AG09319 (cell line): ENCODE measurements at regions not wholly inside any gene's neighbourhood (a gene's known extent, or its start where the extent isn't known, plus 50 kb on each side); places are given as distances from the start of the nearest gene placed in this dataset.

ENCODE experiments used
- DNase-seq: peaks from one replicate; pipeline ENCODE4 v3.0.0-alpha.2; 2010; ENCODE audit warnings: low read depth; ENCODE audit errors: extremely low read depth
- CTCF ChIP-seq: IDR thresholded peaks from 2 replicates; pipeline ENCODE4 v1.5.1; 2011; ENCODE audit warnings: low read depth, mild to moderate bottlenecking, inconsistent platforms, low read length, moderate library complexity

GRCh38 chr5:4018007-4018406, 422.4 kb downstream of the IRX1 start:
- no peak for TF ChIP-seq CTCF

GRCh38 chr5:4019009-4019769, 423.6 kb downstream of the IRX1 start:
- DNase-seq = no peak
- TF ChIP-seq CTCF = no peak

More at GRCh38 chr5:4018007-4018406, 422.4 kb downstream of the IRX1 start:
- DNase-seq = no peak

GRCh38 chr5:4019841-4020240, 424.2 kb downstream of the IRX1 start:
- TF ChIP-seq CTCF = no peak
- no peak for DNase-seq

GRCh38 chr5:4020400-4020799, 424.8 kb downstream of the IRX1 start:
- no peak for TF ChIP-seq CTCF
- DNase-seq = no peak

GRCh38 chr5:4022056-4022670, 426.5 kb downstream of the IRX1 start:
- DNase-seq = no peak
- TF ChIP-seq CTCF = no peak

- TF ChIP-seq CTCF = no peak
- DNase-seq = no peak
Measured at GRCh38 chr5:4023091-4023752, 427.6 kb downstream of the IRX1 start.

- no peak for TF ChIP-seq CTCF
- DNase-seq = no peak
Measured at GRCh38 chr5:4023753-4024335, 428.2 kb downstream of the IRX1 start.
